ENCODE measurements at regions not wholly inside any gene's neighbourhood (a gene's known extent, or its start where the extent isn't known, plus 50 kb on each side); places are given as distances from the start of the nearest gene placed in this dataset.

DNA sequence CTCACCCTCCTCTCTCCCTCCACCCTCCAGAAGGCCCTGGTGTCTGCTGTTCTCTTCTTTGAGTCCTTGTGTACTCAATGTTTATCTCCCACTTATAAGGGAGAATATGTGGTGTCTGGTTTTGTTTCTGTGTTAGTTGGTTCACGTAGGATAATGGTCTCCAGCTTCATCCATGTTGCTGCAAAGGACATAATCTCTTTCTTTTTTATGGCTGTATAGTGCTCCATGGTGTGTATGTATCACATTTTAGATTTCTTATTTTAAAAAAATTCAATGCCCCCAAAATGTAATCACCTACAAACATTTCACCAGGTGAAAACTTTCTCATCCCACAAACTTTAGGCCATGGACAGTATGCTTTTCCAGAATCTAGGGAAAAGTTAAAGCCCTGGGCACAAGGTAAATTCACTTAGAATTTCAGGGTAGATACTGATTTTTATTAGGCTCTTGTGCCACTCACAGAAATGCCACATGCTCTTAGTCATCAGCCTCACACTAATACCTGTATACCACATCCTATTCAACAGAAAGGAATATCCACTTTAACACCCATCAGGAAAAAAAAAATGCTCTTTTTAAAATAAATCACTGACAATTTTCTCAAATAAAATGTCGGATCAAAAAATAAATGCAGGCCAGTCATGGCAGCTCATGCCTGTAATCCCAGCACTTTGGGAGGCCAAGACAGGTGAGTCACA is 104.8 kb upstream of the ENPP6 start:
- no peak for TF ChIP-seq POLR2A (IDR thresholded peaks at IDR 0.05)
- TF ChIP-seq, protein P1, sequence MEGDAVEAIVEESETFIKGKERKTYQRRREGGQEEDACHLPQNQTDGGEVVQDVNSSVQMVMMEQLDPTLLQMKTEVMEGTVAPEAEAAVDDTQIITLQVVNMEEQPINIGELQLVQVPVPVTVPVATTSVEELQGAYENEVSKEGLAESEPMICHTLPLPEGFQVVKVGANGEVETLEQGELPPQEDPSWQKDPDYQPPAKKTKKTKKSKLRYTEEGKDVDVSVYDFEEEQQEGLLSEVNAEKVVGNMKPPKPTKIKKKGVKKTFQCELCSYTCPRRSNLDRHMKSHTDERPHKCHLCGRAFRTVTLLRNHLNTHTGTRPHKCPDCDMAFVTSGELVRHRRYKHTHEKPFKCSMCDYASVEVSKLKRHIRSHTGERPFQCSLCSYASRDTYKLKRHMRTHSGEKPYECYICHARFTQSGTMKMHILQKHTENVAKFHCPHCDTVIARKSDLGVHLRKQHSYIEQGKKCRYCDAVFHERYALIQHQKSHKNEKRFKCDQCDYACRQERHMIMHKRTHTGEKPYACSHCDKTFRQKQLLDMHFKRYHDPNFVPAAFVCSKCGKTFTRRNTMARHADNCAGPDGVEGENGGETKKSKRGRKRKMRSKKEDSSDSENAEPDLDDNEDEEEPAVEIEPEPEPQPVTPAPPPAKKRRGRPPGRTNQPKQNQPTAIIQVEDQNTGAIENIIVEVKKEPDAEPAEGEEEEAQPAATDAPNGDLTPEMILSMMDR (IDR thresholded peaks at IDR 0.05): no peak

Data from suprapubic skin (tissue), 3 donors.